Activated CD8-positive, alpha-beta memory T cell treated with anti-CD3 and anti-CD28 coated beads, Interleukin-2, amount 50 U/mL, for 48 hours (primary cell): ENCODE measurements at regions not wholly inside any gene's neighbourhood (a gene's known extent, or its start where the extent isn't known, plus 50 kb on each side); places are given as distances from the start of the nearest gene placed in this dataset.
"Not testable (repeated sequence)": the region's sequence is repeated elsewhere in the genome, so short reads cannot be mapped to it uniquely, and the experiment has no call there.

Experiments
- DNase-seq: peaks from one replicate; pipeline ENCODE4 v3.0.0-alpha.2; 2020

DNA sequence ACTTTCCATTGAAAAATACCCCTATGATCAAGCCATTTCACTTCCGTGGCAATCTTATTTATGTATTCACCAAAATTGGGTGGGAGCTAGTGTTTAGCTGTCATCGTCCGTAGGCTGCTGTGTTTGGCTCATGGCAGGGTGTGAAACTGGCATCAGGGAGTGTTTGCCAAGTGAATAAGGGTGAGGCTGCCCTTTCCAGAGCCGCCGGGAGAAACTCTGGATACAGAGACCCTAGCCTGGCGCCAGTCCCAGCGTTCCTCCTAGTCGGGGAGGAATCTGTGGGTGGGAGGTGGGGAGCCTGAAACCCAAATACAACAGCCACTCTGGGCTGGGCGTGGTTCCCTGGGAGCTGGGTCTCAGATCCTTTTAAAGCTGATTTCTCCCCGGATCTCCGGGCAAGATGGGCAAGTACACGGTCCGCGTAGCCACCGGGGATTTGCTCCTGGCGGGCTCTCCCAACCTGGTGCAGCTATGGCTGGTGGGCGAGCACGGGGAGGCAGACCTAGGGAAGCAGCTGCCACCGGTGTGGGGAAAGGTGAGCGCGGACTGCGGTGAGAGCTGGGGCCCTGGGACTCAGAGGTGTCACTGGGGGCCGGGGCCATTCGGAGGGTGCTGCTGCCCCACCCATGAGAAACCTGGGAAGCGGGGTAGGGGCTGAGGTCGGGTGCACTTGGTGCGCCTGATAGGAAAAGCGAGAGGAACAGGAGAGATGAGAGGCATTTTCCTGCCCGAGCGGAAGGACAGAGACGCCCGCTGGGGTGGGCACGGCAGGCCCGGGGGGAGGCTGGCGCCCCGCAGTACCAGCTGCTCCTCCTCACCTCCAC, 62.1 kb upstream of the TEKT1 start:
- DNase-seq = no peak

DNA sequence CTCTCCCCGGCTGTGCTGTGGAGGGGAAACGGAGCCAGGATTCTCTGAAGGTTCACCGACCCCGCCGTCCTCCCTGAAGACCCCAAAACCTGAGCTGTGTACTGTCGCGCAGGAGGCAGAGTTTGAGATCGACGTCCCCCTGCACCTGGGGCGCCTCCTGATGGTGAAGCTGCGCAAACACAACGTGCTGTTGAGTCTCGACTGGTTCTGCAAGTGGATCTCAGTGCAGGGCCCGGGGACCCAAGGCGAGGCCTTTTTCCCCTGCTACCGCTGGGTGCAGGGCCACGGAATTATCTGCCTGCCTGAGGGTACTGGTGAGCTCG, 62.6 kb upstream of the TEKT1 start:
- DNase-seq = peak; percentile 74

DNA sequence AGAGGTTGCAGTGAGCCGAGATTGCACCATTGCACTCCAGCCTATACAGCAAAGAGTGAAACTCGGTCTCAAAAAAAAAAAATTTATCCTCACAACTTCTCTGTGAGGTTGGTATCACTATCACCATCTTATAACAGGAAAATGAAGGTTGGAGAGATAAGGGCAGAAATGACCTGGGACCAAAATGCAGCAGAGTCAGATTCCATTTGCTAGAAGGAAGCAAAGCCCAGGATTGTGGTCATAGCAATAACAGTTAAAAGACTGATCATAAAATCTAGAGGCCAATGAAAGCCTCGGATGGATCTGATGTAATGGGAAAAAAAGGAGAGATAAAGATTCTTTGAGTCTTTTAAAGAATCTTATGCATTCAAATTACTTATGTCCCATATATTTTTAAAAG, 69.6 kb upstream of the TEKT1 start:
- no peak for DNase-seq

DNA sequence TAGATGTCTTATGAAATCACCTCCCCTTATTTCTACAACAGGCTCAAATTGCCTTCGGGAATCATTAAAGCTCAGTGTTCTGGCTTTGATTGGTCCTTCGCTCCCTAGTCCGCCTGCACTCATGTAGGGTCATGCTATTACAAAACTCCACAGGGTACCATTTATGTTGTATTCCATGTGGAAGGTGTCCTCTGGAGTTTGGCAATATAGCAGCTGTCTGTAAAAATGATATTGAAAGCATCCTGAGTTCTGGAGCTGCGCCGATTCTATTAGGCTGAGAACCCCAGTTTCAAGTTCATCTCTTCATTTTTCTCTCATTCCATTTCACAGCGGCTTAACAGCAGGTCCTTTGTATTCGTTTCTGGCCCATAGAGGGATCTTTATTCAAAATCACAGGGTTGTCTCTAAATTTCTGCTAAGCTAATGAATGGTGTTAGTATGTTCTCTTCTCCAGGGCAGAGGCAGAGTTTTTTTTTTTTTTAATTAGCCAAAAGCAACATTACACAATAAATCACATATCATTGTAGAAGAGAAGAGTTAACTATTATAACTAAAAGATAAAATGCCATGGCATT, 71.9 kb upstream of the TEKT1 start:
- no peak for DNase-seq

DNA sequence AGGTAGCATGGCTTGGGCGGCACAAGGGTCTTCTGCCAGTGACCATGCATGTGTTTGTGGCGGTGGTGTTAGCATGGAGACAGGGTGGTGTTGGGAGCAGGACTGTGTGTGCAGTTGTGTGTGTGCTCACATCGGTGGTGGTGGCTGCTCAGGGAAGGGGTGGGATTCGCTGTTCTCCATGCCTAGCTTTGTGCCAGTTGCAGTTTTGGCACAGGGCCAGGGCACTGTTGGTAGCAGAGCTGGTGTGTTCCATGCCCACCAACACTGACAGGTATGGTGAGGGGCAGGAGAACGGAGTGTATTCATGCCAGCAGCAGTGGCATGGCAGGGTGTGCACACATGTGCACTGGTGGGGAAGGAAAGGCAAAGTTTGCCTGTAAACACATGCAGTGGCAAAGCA, 77.3 kb upstream of the TEKT1 start:
- no peak for DNase-seq

DNA sequence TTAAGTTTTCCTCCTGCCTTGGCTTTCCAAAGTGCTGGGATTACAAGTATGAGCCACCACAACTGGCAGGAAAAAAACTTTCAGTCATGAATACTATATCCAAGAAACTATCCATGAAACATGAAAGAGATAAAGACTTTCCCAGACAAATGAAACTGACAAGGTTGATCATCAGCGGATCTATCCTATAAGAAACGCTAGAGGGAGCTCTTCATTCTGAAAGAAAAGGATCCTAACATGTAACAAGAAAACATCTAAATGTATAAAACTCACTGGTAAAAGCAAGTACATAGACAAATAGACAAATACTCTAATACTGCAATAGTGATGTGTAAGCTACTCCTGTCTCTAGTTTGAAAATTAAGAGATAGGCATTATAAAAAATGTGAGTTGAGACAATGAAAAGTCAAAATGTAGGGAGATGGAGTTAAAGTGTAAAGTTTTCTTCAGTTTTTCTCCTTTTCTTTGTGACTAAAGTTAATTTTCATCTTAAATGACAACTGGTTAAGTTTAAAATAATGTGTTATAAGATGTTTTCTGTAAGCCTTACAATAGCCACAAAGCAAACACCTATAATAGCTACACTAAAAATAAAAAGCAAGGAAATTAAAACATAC, 79.6 kb upstream of the TEKT1 start:
- no peak for DNase-seq

DNA sequence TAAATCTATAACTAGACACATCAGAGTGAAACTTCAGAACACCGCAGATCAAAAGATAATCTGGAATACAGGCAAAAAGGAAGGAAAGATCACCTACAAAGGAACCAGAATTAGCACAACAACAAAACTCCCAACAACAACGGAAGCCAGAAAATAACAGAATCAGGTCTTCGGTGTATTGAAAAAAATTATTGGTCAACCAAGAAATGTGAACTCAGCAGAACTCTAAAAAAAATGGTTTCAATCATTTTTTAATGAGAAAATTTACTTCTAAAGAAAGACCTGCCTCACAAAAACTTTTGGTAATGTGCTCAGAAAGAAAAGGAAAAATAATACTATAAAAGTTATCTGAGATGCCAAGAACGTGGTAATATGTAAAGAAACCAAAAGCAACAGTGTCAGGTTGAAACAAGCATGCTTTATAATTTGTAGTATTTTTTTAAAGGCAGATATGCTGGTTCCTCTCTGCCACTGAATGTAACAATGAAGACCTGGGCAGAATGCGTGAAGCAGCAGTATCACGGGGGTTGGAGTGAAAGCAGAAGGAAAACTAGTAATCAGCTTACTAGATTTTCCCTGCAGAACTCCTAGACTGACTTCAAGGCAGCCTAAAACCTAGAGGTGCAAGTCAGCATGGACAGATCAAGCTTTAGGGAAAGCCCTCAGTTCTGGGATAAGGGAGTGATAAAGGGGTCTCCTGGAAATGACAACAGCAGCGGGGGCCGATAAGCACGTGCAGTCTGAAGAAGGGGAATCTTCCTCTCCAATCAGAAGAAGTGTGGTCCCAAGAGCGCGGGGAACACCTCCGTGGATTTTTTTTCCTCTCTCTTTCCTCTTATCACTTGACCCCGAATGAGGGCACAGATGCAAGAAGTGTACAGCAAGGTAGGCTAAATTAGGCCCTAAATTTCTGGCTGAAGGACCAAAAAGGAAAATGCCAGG, 80.9 kb upstream of the TEKT1 start:
- no peak for DNase-seq

DNA sequence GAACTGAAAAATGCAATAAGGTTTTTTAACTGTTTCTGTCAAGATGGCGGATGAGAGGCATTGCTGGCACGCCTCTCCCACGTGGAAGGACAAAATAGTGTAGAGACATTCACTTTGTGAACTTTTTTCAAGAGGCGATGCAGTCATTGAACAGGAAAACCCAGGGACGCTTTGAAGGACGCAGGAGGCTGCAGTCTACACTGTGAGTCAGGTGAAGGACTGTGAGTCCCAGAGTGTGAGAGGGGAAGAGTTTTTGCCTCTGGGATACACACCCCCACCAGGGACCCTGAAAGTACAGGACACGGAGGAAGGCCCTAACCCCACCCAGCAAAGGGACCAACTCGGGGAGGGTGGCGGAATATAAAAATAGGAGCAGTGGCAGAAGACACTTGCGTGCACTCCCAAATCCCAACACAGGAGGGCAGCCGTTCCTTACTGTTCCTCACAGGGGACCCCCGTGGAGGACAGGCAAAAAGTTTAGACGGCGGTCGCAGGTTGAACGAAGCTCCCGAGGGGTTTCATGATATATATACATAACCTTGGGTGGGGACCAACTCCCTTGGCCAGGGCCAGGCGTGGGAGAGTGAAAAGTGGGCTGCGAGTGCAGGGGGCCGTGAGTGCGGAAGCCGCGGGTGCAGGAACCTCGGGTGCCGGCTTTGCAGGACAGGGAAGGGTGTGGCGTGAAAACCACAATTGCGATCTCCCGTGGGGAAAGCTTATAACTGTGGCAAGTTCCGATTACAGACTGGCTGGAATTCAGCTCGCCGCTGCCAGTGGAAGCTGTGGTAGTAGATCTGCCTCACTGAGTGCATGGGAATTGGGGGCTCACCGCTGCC, 82.0 kb upstream of the ALOX12 start:
- DNase-seq = peak; percentile 89

DNA sequence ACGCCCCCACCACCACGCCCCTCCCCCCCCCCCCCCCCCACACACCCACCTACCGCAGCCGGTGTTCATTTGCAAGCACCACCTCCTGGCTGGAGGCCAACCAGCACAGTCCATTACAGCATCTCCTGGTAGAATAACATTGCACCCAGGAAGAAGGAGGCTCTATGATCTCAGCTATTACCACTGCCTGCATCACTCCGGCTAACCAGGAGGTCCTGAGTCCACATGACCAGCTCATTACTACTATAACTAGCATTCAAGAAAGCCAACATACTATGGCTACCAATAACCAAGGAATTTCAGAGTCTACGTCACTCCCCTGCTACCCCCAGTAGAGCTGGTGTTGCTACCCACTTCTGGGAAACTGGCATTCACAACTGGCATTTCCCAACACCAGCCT, 81.1 kb upstream of the ALOX12 start:
- DNase-seq = no peak

DNA sequence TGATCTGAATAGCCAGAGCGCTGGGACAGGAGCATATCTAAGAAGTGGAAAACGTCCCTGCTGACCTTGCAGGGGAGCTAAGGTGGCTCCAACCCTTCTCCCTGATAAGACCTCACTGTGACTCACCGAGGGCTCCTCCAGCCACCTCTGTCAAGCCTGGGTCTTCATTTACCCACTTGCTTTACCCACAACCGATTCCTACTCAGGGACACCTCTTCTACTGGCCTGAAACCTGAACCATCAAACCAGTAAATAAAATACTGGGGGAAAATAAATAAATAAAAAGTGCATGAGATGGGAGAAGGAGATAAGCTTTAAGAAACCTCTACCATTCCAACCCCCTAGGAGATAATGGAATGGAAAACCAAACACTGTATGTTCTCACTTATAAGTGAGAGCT, 80.2 kb upstream of the ALOX12 start:
- DNase-seq = no peak

DNA sequence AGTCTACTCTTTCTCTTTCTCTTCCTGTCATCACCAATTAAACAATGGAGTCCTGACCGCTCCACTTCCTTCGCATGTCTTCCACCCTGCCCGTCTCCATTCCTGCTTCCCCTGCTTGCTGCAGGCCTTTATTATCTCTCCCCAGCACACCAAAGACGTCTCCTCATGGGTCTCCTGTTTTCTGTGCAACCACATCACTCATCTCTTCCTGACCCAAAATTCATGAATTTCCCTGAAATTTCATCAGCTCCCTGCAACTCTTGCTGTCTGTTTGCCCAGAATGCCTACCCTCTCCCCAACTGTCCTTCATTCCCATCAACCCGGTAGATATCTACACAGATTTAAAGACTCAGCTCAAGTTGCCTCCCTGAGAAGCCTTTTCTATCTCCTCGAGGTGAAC, 76.7 kb upstream of the ALOX12 start:
- DNase-seq = no peak

DNA sequence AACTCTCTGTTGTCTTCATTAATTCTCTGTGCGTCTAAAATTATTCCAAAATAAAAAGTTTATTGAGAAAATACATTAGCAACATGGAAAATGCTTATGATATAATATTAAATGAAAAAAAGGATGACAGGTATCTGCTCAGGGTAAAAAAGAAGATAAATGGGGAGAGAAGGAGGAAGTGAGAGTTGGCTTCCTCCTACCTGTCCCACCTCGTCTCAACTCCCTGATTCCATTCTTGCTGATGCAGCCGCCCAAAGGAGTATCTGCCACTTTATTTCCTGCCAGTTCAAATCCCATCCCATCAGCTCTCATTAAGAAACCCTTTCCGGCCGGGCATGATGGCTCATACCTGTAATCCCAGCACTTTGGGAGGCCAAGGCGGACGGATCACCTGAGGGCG, 72.5 kb upstream of the ALOX12 start:
- DNase-seq = no peak

DNA sequence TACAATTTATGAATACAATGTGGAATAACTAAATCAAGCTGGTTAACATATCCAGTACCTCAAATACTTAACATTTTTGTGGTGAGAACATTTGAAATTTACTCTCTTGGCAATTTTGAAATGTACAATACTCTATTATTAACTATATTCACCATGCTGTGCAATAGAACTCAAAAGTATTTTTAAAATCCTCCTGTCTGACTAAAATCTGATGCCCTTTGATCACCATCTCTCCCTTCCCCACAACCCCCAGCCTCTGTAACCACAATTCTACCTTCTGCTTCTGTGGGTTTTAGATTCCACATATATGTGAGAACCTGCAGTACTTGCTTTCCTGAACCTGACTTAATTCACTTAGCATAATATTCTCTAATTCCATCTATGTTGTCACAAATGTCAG, 71.6 kb upstream of the ALOX12 start:
- DNase-seq = no peak

DNA sequence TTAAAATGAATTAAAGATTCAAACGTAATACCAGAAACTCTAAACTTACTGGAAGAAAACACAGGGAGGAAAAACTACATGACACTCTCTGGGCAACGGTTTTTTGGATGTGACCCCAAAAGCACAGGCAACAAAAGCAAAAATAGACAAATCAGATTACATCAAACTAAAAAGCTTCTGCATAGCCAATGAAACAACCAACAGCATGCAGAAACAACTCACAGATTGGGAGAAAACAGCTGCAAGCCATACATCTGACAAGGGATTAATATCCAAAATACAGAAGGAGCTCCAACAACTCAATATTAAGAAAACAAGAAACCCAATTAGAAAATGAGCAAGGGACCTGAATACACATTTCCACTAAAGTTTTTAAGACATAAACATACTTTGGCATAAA, 69.2 kb upstream of the ALOX12 start:
- no peak for DNase-seq

DNA sequence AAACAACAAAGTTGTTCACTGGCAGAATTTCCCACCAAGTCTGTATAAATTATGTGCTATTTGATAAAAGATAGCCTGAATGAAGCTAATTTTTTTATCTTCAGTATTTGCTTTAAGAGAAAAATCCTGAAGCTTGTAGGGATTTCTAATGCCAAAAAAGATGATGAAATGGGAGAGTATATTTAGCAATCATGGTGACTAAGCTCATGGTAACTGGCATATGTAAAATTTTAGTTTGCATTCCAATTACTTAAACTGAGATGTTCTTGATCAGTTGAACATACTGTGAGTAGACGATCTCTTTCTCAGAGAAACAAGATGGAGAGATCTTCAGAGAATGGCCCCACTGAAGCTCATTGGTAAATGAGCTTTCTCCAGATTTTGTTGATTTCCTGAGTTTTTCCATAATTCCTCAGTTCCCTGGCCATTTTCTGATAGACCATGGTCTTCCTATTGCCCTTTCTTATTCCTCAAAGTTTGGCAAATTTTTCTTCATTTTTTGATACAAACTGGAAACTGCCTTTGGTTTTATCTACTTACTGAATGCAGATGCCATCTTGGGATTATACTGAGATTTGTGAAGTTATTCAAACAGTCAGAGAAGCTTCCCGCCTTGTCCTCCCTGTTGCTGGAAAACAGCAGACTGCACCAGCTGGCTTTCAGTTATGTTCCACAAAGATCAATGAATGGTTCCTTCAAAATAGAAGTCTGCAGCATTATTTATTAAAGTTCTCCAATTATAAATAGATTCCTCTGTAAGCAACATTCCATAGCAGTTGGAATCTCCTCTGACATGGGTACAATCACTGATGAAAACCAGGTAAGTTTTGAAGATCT, 68.3 kb upstream of the ALOX12 start:
- DNase-seq = no peak

DNA sequence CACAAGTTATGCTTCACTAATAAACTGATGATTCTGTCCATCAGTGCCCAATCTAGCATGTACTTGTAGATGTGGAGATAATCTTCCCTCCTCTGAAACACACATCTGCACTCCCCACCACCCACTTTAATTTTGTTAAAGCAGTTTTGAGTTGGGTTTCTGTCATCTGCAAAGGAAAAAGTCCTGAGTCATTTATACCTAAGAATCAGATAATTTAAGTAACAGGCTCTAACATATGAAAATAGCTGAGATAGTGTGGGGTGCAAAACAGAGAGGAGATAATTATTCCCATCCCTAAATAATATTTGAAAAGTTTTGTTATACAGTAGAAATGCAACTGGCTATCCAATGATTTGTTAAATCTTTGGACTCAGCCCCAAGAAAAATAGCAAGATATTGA, 67.7 kb upstream of the ALOX12 start:
- no peak for DNase-seq

DNA sequence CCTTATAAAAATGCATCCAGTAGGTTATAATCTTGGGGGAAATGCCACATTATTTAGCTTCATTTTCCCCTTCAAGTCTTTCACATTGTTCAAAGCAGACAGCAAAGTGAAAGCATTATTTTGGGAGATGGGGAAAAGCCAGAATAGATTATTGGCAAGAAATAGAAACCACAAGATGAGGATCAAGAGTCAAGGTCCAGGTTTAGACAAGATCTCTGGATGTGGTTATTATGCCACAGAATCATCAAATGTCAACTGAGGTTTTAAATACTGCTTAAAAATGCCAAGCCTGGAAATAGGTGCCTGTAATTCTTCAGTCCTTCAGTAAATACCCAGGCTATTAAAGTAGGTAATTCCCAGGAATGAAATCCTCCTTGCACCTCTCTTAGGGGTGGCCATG, 65.1 kb upstream of the ALOX12 start:
- no peak for DNase-seq

DNA sequence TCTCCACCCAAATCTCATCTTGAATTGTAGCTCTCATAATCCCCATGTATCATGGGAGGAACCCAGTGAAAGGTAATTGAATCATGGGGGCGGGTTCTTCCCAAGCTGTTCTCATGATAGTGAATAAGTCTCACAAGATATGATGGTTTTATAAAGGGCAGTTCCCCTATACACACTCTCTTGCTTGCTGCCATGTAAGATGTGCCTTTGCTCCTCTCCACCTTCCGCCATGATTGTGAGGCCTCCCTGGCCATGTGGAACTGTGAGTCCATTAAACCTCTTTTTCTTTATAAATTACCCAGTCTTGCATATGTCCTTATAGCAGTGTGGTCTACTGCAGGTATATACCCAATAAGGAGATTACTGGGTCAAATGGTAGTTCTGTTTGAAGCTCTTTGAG, 61.3 kb upstream of the ALOX12 start:
- DNase-seq = not testable (repeated sequence)

DNA sequence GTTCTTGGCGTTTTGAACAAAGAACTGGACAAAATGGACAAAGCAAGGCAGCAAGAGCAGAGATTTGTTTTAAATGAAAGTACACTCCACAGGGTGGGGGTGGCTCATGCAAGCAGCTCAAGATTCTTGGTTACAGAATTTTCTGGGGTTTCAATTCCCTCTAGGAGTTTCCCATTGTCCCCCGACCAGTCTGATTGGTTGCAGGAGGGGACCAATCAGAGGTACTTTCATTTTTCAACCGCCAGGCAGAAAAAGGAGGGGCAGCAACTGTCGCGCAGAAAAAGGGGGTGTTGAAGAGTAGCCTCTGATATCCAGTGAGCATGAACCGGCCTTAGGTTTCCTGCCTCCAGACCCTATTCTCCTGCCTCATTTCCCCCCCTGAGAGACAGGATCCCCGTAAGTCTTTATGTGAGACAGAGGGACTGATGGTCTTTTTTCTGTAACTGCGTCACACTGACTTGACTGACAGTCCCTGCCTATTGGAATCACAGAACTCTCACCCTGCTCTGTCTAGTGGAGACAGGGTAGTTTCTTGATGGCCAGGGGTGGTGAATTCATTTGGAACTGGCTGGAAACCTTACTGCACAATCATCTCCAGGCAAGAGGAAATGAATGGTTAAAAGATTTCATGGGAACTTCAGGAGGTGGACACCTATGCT, 59.4 kb upstream of the ALOX12 start:
- DNase-seq = no peak

DNA sequence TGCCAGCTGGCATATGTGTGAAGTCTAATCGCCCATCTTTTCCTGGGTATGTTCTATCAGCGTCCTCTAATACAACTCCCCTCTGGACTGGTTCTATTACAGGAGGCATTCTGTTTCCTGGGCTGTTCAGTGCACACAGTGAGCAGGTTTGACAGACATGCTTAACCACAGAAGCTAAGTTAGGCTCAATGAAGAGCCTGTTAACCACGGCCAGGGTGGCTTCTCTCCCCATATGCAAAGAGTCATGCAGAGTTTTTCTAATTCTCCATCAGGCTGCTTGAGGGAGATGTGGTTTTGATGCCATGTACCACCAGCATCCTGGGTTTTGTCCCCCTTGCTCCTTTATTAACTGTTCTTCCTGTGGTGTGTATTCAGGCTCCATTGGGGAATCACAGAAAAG, 57.2 kb upstream of the ALOX12 start:
- no peak for DNase-seq

DNA sequence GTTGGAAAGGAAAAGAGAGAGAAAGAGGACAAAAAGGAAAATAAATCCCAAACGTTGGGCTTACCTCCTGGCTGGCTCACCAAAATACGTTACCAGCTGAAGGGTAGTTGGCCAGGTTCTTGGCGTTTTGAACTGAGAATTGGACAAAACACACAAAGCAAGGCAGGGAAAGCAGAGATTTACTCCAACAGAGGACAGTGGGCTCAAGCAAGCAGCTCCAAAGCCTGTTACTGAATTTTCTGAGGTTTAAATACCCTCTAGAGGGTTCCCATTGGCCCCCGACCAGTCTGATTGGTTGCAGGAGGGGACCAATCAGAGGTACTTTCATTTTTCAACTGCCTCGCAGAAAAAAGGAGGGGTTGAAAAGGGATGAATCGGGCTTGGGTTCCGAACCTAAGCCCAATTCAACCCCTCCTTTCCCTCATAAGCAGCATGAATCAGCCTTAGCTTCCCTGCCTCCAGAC, 55.6 kb upstream of the ALOX12 start:
- DNase-seq = no peak
